ENCODE measurements at regions not wholly inside any gene's neighbourhood (a gene's known extent, or its start where the extent isn't known, plus 50 kb on each side); places are given as distances from the start of the nearest gene placed in this dataset.

DNA sequence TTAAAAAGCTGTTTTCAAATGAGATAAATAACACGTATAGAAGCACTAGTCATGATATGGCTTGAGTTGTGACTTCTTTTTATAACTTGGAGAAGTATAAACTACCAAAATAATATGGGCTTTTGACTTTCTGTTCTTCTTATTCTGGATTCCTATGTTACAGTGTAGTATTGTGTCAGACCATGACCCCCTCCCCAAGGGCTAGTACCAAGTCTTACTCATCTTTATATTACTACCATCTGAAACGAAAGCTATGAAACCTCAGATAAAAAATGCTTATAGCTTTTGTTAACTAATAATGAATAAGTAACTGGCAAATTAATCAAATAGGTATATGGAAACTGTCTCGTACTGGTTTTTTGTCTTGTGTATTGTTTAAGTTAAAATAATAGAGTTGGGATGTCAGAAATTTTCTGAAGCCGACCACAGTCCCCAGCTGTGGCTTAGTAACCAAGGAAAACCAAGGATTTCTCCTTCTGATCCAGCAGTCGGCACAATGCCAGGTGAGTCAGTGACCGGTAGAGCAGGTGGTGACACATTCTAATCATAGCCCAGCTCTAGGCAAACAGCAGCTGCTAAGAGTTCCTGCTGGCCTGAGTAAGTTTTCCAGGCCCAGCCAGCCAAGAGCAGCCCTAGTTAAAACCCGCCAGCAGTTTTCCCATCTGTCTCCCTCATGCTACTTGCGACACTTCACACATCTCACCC is 163.3 kb upstream of the PRDX4 start (continued):
- TF ChIP-seq CREB5 (CRISPR knock-in tag; IDR thresholded peaks at IDR 0.05; ENCODE audit: low read depth) = no peak
- no peak for TF ChIP-seq ZNF8 (CRISPR knock-in tag; IDR thresholded peaks at IDR 0.05)
- TF ChIP-seq OSR1 (CRISPR knock-in tag; IDR thresholded peaks at IDR 0.05) = no peak
- TF ChIP-seq, protein P1, sequence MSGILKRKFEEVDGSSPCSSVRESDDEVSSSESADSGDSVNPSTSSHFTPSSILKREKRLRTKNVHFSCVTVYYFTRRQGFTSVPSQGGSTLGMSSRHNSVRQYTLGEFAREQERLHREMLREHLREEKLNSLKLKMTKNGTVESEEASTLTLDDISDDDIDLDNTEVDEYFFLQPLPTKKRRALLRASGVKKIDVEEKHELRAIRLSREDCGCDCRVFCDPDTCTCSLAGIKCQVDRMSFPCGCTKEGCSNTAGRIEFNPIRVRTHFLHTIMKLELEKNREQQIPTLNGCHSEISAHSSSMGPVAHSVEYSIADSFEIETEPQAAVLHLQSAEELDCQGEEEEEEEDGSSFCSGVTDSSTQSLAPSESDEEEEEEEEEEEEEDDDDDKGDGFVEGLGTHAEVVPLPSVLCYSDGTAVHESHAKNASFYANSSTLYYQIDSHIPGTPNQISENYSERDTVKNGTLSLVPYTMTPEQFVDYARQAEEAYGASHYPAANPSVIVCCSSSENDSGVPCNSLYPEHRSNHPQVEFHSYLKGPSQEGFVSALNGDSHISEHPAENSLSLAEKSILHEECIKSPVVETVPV (CRISPR knock-in tag; IDR thresholded peaks at IDR 0.05) = no peak
- no peak for TF ChIP-seq BACH2 (CRISPR knock-in tag; IDR thresholded peaks at IDR 0.05; ENCODE audit: borderline replicate concordance)
- TF ChIP-seq RARB (CRISPR knock-in tag; IDR thresholded peaks at IDR 0.05) = no peak
- TF ChIP-seq ZC3H10 (CRISPR knock-in tag; IDR thresholded peaks at IDR 0.05) = no peak
- no peak for TF ChIP-seq GLIS3 (CRISPR knock-in tag; IDR thresholded peaks at IDR 0.05)
- TF ChIP-seq, protein P2, sequence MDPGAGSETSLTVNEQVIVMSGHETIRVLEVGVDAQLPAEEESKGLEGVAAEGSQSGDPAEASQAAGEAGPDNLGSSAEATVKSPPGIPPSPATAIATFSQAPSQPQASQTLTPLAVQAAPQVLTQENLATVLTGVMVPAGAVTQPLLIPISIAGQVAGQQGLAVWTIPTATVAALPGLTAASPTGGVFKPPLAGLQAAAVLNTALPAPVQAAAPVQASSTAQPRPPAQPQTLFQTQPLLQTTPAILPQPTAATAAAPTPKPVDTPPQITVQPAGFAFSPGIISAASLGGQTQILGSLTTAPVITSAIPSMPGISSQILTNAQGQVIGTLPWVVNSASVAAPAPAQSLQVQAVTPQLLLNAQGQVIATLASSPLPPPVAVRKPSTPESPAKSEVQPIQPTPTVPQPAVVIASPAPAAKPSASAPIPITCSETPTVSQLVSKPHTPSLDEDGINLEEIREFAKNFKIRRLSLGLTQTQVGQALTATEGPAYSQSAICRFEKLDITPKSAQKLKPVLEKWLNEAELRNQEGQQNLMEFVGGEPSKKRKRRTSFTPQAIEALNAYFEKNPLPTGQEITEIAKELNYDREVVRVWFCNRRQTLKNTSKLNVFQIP (CRISPR knock-in tag; IDR thresholded peaks at IDR 0.05; ENCODE audit: borderline replicate concordance, low read depth) = no peak
- TF ChIP-seq PPARA (CRISPR knock-in tag; IDR thresholded peaks at IDR 0.05; ENCODE audit: borderline replicate concordance) = no peak

- TF ChIP-seq, protein P1 (CRISPR knock-in tag; IDR thresholded peaks at IDR 0.05) = no peak
- TF ChIP-seq PPARA (CRISPR knock-in tag; IDR thresholded peaks at IDR 0.05; ENCODE audit: borderline replicate concordance) (no peak), GLIS3 (CRISPR knock-in tag; IDR thresholded peaks at IDR 0.05) (no peak), PATZ1 (CRISPR knock-in tag; IDR thresholded peaks at IDR 0.05; ENCODE audit: borderline replicate concordance) (no peak), ZFP3 (CRISPR knock-in tag; IDR thresholded peaks at IDR 0.05) (no peak), TSHZ2 (CRISPR knock-in tag; IDR thresholded peaks at IDR 0.05) (no peak), SNAI2 (CRISPR knock-in tag; IDR thresholded peaks at IDR 0.05) (no peak)
- ATAC-seq = no peak
Observed at GRCh38 chrX:23504540-23504884, 162.8 kb upstream of the PRDX4 start.

DNA sequence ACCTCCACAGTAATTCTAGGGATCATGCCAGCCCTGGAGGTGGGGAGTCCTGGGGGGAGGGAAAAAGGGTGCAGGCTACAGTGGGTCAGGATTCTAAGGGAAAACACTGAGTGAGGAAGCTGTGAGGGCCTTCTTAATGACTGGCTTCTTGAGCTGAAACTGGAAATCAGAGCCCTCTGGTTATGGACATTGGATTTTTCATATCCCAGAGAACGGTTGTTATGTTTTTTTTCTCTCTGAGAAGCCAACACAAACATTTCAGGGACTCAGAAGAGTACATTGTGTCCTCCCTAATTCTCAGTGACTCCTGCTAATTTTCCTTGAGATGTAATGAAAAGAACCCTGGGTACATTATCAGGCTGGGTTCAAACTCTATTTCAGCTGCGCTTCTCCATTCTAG is 162.4 kb upstream of the PRDX4 start:
- ATAC-seq = no peak
- TF ChIP-seq ZFP30 (CRISPR knock-in tag; IDR thresholded peaks at IDR 0.05) = no peak
- no peak for TF ChIP-seq ISL1 (CRISPR knock-in tag; IDR thresholded peaks at IDR 0.05)
- TF ChIP-seq SNAI2 (CRISPR knock-in tag; IDR thresholded peaks at IDR 0.05) = no peak
- no peak for TF ChIP-seq ZFP3 (CRISPR knock-in tag; IDR thresholded peaks at IDR 0.05)
- TF ChIP-seq ZNF70 (CRISPR knock-in tag; IDR thresholded peaks at IDR 0.05) = no peak
- TF ChIP-seq, protein P2 (CRISPR knock-in tag; IDR thresholded peaks at IDR 0.05; ENCODE audit: borderline replicate concordance, low read depth) = no peak

Measured in SK-N-SH treated with all-trans-retinoic acid at 6 μM for 48 hours (cell line).